ENCODE measurements at regions not wholly inside any gene's neighbourhood (a gene's known extent, or its start where the extent isn't known, plus 50 kb on each side); places are given as distances from the start of the nearest gene placed in this dataset.
"Not testable (repeated sequence)": the region's sequence is repeated elsewhere in the genome, so short reads cannot be mapped to it uniquely, and the experiment has no call there.

GRCh38 chr14:105927096-105928060, 401.0 kb downstream of the TMEM121 start:
- Histone ChIP-seq H3K4me1 (no peaks in the 10 kb centered on the region), H3K9me3 (no peaks in the 10 kb centered on the region), H3K27me3 (no peaks in the 10 kb centered on the region), H3K27ac (no peak overlapping the region), H3K4me3 (no peak overlapping the region), H3K36me3 (no peaks in the 10 kb centered on the region)
- intact Hi-C loops (cut with DNase I; ENCODE audit: low total_unique reads): no loop called here
- 80 to 82% methylated on average over 4 to 25 of the region's 25 CpGs for WGBS, 2 donors (ENCODE audit: low coverage in 1 of 2)
- DNase-seq: peak; percentile 5
- TF ChIP-seq POLR2A (IDR thresholded peaks at IDR 0.05): no peak
- TF ChIP-seq POLR2AphosphoS5 (IDR thresholded peaks at IDR 0.05): no peak
- TF ChIP-seq, protein P1, sequence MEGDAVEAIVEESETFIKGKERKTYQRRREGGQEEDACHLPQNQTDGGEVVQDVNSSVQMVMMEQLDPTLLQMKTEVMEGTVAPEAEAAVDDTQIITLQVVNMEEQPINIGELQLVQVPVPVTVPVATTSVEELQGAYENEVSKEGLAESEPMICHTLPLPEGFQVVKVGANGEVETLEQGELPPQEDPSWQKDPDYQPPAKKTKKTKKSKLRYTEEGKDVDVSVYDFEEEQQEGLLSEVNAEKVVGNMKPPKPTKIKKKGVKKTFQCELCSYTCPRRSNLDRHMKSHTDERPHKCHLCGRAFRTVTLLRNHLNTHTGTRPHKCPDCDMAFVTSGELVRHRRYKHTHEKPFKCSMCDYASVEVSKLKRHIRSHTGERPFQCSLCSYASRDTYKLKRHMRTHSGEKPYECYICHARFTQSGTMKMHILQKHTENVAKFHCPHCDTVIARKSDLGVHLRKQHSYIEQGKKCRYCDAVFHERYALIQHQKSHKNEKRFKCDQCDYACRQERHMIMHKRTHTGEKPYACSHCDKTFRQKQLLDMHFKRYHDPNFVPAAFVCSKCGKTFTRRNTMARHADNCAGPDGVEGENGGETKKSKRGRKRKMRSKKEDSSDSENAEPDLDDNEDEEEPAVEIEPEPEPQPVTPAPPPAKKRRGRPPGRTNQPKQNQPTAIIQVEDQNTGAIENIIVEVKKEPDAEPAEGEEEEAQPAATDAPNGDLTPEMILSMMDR (IDR thresholded peaks at IDR 0.05): no peak
- no peak for TF ChIP-seq EP300 (IDR thresholded peaks at IDR 0.05; ENCODE audit: low read depth)
- in situ Hi-C loops (cut with MboI; ENCODE audit: low pct_ligation_motif_present in 1 of 4, low pct_unique_long_range_greater_than_20kb in 1 of 4, low sequenced_read_pairs in 3 of 4): no loop called here

DNA sequence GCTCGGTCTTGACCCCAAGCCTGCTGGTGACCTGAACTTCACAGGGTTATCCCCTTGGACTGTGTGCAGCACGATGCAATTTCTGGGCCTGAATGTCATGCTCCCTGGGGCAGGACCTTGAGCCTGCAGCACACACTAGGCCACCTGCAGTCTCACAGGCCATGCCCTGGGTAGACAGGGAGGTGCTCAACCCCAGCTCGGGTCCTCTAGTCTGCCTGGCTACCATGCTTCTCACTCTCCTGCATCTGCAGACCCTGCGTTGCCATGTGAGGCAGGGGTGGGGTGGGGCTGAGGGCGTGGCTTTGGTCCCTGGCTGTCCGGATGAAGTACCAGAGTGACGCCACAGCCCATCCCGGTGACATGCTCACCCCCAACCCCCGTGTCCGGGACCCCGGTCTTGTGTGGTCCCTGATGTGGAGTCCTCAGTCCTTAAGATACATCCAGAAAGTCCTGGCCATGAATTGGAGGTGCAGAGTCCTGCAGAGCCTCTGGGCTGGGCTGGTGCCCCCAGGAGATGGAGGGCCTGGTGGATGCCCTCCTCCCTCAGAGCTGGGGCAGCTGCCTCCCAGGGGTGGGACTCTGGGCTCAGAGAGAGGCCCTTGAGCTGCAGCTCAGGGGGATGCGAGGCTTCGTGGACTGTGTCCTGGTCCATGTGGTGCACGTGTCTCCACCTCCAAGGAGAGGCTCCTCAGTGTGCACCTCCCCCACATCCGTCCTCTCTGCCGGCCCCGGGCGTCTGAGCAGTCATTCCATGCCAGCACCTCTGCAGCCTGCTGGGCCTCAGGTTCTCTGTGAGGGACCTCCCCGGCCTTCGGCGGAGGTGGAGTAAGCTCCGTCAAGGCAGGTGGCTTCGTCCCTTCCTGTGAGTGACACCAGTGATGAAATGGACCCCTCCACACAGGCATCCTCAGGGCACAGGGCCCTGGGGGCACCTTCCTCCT, 402.1 kb downstream of the TMEM121 start:
- DNase-seq: peak; percentile 7
- H3K9me3 ChIP-seq; intact Hi-C loops (cut with DNase I; ENCODE audit: low total_unique reads); in situ Hi-C loops (cut with MboI; ENCODE audit: low pct_ligation_motif_present in 1 of 4, low pct_unique_long_range_greater_than_20kb in 1 of 4, low sequenced_read_pairs in 3 of 4); H3K27me3 ChIP-seq; H3K36me3 ChIP-seq; H3K4me1 ChIP-seq; H3K27ac ChIP-seq; H3K4me3 ChIP-seq: not testable (repeated sequence)
- 70% methylated on average over 16 of the region's 23 CpGs; no CpG with 5 or more reads in 1 of the 2 donors for WGBS, 2 donors (ENCODE audit: low coverage in 1 of 2)

- H3K4me1 ChIP-seq: no peaks in the 10 kb centered on the region
- H3K36me3 ChIP-seq: no peaks in the 10 kb centered on the region
- intact Hi-C loops (cut with DNase I; ENCODE audit: low total_unique reads) (no loop called here), in situ Hi-C loops (cut with MboI; ENCODE audit: low pct_ligation_motif_present in 1 of 4, low pct_unique_long_range_greater_than_20kb in 1 of 4, low sequenced_read_pairs in 3 of 4) (no loop called here)
- no peak for DNase-seq
- H3K27me3 ChIP-seq: no peaks in the 10 kb centered on the region
- 81% methylated on average over 10 of the region's 14 CpGs; no CpG with 5 or more reads in 1 of the 2 donors for WGBS, 2 donors (ENCODE audit: low coverage in 1 of 2)
- no peak overlapping the region for H3K4me3 ChIP-seq
- H3K9me3 ChIP-seq: no peaks in the 10 kb centered on the region
- no peak overlapping the region for H3K27ac ChIP-seq
- no peak for TF ChIP-seq EP300 (IDR thresholded peaks at IDR 0.05; ENCODE audit: low read depth)
- no peak for TF ChIP-seq POLR2A (IDR thresholded peaks at IDR 0.05)
- TF ChIP-seq, protein P1 (IDR thresholded peaks at IDR 0.05): no peak
- no peak for TF ChIP-seq POLR2AphosphoS5 (IDR thresholded peaks at IDR 0.05)
These were observed 403.1 kb downstream of the TMEM121 start for GRCh38 chr14:105929327-105930081.

- Histone ChIP-seq H3K9me3 (no peaks in the 10 kb centered on the region), H3K4me3 (no peak overlapping the region), H3K27ac (no peak overlapping the region), H3K36me3 (no peaks in the 10 kb centered on the region), H3K4me1 (no peaks in the 10 kb centered on the region), H3K27me3 (no peaks in the 10 kb centered on the region)
- intact Hi-C loops (cut with DNase I; ENCODE audit: low total_unique reads): no loop called here
- WGBS, 2 donors (ENCODE audit: low coverage in 1 of 2): 18 to 77% methylated on average over 2 to 5 of the region's 5 CpGs
- no peak for DNase-seq
- TF ChIP-seq, protein P1 (IDR thresholded peaks at IDR 0.05): no peak
- no peak for TF ChIP-seq POLR2A (IDR thresholded peaks at IDR 0.05)
- in situ Hi-C loops (cut with MboI; ENCODE audit: low pct_ligation_motif_present in 1 of 4, low pct_unique_long_range_greater_than_20kb in 1 of 4, low sequenced_read_pairs in 3 of 4): no loop called here
These were observed 404.2 kb downstream of the TMEM121 start for GRCh38 chr14:105930572-105930971.
